Astrocyte of the cerebellum (primary cell): ENCODE measurements at regions not wholly inside any gene's neighbourhood (a gene's known extent, or its start where the extent isn't known, plus 50 kb on each side); places are given as distances from the start of the nearest gene placed in this dataset.

Experiments
- DNase-seq: peaks from one replicate; pipeline ENCODE4 v3.0.0-alpha.2; 2011; ENCODE audit warnings: low read depth
- H3K4me3 ChIP-seq: 2 replicates; pipeline ENCODE4 v1.5.1; 2011; ENCODE audit warnings: mild to moderate bottlenecking, low read depth, low read length, moderate library complexity
- in situ Hi-C: cut with HindIII; loops from 2 replicates; pipeline ENCODE4 v1.10.0; 2017; ENCODE audit warnings: low sequenced_read_pairs
- TF ChIP-seq, protein P1 (sequence below): IDR thresholded peaks from 2 replicates; pipeline ENCODE4 v1.5.1; 2012; ENCODE audit warnings: low read length, low read depth, moderate library complexity, mild to moderate bottlenecking; ENCODE audit errors: missing control alignments

DNA sequence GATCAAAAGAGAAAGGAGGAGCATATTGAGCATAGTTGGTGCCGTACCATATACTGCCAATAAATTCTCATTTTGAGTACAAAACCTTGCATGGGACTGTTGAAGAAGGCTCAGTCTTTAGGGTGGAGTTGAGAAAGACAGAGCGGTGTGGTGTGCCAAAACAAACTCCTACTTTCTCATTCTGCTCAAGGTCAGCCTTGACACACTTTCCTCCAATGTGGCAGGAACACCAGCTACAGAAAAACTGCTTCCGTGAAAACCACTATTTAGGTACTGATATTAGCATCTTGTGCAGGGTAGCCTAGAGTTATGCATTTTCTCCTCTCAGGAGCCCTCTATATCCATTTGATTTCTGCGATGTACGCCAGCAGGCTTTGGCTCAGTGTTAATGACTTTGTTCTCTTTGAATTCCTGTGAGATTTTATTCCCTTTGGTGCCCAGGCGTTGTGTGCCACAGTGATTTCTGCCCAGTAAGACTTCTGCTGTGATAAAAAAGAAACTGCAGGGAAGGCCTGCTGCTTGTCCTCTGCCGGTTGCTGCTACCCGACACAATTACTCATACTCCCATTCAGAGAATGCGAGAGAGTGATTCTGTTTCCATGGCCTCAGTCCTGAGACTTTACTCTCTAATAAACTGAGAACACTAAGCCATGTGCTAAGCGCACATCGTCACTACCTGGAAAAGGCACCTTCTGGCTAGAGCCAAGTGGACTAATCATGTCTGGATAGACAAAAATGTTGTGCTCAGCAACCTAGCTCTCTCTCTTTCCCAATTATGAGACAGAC, 88.3 kb upstream of the MDM1 start:
- no peak for DNase-seq
- TF ChIP-seq, protein P1, sequence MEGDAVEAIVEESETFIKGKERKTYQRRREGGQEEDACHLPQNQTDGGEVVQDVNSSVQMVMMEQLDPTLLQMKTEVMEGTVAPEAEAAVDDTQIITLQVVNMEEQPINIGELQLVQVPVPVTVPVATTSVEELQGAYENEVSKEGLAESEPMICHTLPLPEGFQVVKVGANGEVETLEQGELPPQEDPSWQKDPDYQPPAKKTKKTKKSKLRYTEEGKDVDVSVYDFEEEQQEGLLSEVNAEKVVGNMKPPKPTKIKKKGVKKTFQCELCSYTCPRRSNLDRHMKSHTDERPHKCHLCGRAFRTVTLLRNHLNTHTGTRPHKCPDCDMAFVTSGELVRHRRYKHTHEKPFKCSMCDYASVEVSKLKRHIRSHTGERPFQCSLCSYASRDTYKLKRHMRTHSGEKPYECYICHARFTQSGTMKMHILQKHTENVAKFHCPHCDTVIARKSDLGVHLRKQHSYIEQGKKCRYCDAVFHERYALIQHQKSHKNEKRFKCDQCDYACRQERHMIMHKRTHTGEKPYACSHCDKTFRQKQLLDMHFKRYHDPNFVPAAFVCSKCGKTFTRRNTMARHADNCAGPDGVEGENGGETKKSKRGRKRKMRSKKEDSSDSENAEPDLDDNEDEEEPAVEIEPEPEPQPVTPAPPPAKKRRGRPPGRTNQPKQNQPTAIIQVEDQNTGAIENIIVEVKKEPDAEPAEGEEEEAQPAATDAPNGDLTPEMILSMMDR = no peak
- H3K4me3 ChIP-seq = no peak overlapping the region
- in situ Hi-C loops = no loop called here

DNA sequence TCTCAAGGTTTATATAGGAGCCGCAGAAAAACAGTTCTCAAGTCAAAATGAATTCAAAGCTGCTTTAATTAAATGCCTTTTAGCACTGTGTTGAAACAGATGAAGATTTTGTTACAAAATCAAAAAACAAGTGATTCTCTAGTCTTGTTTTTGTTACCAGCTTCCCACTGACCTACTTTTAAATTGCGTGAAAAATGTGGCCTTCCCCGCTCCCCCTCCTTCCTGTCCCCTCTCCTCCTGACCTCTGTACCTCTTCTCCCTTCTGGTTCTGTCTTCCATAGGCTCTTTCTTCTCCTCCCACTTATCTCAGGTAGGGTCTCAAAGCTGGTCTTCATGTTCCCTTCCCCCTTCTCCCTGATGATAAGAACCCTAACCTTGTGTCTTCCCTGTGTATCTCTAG, 90.0 kb upstream of the MDM1 start:
- TF ChIP-seq, protein P1 = no peak
- in situ Hi-C loops = no loop called here
- H3K4me3 ChIP-seq = no peak overlapping the region
- no peak for DNase-seq

DNA sequence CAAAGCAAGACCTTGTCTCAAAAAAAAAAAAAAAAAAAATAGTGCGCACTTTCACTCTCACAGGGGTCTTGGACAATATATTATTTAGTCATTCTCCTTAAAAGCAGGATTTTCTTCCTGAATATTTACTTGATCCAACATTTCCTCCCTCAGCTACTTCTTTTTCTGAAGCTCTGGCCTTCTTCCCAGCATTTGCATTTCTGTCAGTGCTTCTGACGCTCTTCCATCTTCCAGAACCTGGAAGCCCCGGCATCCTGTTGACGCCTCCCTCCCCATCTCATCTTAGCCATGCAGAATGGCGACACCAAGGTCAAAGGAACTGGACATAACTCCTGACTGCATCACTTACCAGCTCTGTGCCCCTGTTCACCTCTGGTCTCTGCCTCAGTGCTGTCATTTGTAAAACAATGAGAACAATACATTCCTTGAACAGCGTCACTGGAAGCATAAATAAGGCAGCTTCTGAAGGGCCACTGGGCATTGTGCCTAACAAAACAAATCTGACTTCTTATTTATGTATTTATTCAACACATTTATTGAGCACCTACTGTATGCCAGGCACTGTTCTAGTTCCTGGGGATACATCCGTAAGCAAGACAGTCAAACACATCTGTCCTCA, 90.9 kb upstream of the MDM1 start:
- H3K4me3 ChIP-seq = no peak overlapping the region
- DNase-seq = no peak
- in situ Hi-C loops = no loop called here
- TF ChIP-seq, protein P1 = no peak

DNA sequence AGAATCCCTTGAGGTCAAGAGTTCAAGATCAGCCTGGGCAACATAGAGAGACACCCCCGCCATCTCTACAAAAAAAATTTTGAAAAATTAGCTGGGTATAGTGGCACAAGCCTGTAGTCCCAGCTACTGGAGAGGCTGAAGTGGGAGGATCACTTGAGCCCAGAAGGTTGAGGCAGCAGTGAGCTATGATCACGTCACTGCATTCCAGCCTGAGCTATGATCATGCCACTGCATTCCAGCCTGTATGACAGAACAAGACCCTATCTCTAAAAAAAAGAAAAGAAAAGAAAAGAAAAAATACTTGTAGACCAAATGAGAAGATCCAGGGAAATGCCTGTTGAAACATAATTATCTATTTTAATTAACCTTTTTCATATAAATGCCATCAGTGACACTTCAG, 93.8 kb upstream of the MDM1 start:
- TF ChIP-seq, protein P1 = no peak
- no peak overlapping the region for H3K4me3 ChIP-seq
- DNase-seq = no peak
- in situ Hi-C loops = no loop called here

DNA sequence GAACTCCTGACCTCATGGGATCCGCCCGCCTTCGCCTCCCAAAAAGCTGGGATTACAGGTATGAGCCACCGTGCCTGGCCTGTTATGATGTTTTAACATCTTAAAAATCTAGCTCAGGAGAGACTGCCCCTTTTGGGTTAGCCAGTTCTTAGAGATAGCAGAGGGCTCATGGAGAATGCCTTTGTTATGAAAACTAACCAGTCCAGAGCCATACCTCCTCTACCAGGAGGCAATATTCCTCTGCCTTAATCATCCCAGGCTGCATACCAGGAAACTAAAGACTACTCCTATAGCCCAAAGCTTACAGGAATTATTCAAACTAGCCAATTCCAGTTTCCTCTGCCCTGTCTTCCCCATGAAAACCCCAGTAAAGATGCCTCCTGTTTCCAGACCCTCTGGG, 96.0 kb upstream of the MDM1 start:
- TF ChIP-seq, protein P1 = no peak
- in situ Hi-C loops = no loop called here
- no peak overlapping the region for H3K4me3 ChIP-seq
- DNase-seq = no peak

DNA sequence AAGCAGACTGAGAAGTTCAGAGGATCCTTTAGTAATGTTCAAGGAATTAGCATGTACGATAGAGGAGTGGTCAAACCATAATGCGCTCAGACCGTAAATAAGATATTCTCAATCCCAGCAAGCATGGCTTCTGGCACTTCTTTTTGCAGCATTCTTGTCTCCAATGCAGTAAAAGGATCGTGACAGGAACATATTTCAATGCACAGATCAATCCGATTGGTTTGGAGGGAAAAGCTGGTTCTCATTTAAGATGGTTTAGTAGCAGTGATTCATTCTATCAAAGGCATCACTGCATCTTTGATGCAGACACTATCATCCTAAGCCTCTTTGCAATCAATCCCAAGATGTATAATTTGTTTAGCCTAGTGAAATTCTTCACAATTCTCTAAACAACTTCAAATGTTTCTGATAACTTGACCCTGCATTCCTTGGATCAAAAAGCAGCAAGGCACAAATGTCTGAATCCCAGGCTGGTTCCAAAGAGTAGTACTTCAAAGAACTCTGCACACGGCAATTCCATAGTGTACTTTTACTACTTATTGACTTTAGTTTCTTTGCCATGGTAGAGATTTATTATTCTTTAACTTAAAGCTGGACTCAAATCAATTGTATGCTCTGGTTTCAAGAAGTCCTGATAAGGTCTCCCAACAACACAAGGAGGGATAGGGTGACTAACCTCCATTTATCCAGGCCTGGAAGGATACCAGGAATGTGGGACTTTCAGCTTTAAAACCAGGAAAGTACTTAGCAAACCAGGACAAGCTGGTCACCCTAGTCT, 96.8 kb upstream of the MDM1 start:
- in situ Hi-C loops = no loop called here
- DNase-seq = no peak
- no peak overlapping the region for H3K4me3 ChIP-seq
- TF ChIP-seq, protein P1 = no peak
